Lung (tissue), 11 donors: ENCODE measurements at regions not wholly inside any gene's neighbourhood (a gene's known extent, or its start where the extent isn't known, plus 50 kb on each side); places are given as distances from the start of the nearest gene placed in this dataset.

Experiments used
- ATAC-seq: fragments of 200-7000 bp; cut with Tn5 transposase; one replicate; pipeline ENCODE4 v1.9.1; 2020; ENCODE audit warnings: moderate number of reproducible peaks; ENCODE audit not compliant: insufficient read depth, low FRiP score
- DNase-seq, 3 donors: peaks; one replicate each; pipeline ENCODE4 v3.0.0-alpha.2; 2013 to 2017
- H3K27ac ChIP-seq, 2 donors: one replicate each; pipeline ENCODE4 v1.5.1; 2013; ENCODE audit warnings: mild to moderate bottlenecking in 2 of 2, moderate library complexity in 2 of 2, control low read depth in 1 of 2, inconsistent platforms in 1 of 2, low read depth in 1 of 2, low read length in 1 of 2
- H3K27me3 ChIP-seq, 3 donors: one replicate each; pipeline ENCODE4 v1.5.1; 2013; ENCODE audit warnings: low read length in 2 of 3; ENCODE audit not compliant: control insufficient read depth in 3 of 3, insufficient read depth in 3 of 3
- H3K36me3 ChIP-seq, 4 donors: one replicate each; pipeline ENCODE4 v1.5.1; 2013; ENCODE audit warnings: low read length in 4 of 4, mild to moderate bottlenecking in 1 of 4, moderate library complexity in 1 of 4; ENCODE audit not compliant: control insufficient read depth in 4 of 4, insufficient read depth in 4 of 4
- H3K4me1 ChIP-seq, 5 donors: one replicate each; pipeline ENCODE4 v1.5.1; 2013; ENCODE audit warnings: low read length in 5 of 5, mild to moderate bottlenecking in 2 of 5, moderate library complexity in 1 of 5; ENCODE audit not compliant: control insufficient read depth in 5 of 5, insufficient read depth in 5 of 5
- H3K4me3 ChIP-seq: one replicate; pipeline ENCODE4 v1.5.1; 2013; ENCODE audit warnings: mild to moderate bottlenecking, control low read depth, moderate library complexity
- H3K9ac ChIP-seq, 2 donors: one replicate each; pipeline ENCODE4 v1.5.1; 2013; ENCODE audit warnings: low read length in 2 of 2, control low read depth in 1 of 2; ENCODE audit not compliant: insufficient read depth in 1 of 2
- H3K9me3 ChIP-seq, 4 donors: one replicate each; pipeline ENCODE4 v1.5.1; 2013; ENCODE audit warnings: low read length in 3 of 4, mild to moderate bottlenecking in 1 of 4, moderate library complexity in 1 of 4; ENCODE audit not compliant: control insufficient read depth in 4 of 4, insufficient read depth in 3 of 4
- CTCF ChIP-seq: IDR thresholded peaks from 2 replicates; pipeline ENCODE4 v1.5.1; 2012; ENCODE audit warnings: mild to moderate bottlenecking; ENCODE audit errors: control extremely low read depth, extremely low read depth
- WGBS, 2 donors: extraction: QIAGEN DNeasy Blood & Tissue Kit; methylation state at CpG; one replicate each; pipeline ENCODE4 v1.1.7; 2013; 5-methylcytosine and 5-hydroxymethylcytosine counted together
- donor health status: control.
- donor health status: control.
- donor health status: Bipolar disorder and iron deficiency.
- donor health status: healthy.
- donor health status: DM: yes; HTN: yes; CAD: no.

GRCh38 chr9:102778746-102779145 lies 216.4 kb upstream of the CYLC2 start:
- TF ChIP-seq CTCF = no peak
- ATAC-seq = no peak
- no peak overlapping the region for H3K27ac ChIP-seq
- H3K9me3 ChIP-seq = no peaks in the 10 kb centered on the region
- H3K9ac ChIP-seq = no peak overlapping the region
- H3K4me3 ChIP-seq = no peak overlapping the region
- DNase-seq = no peak
- no peaks in the 10 kb centered on the region for H3K36me3 ChIP-seq
- peaks cover 0 to 3% (median 0%) of the 10 kb centered on the region in 5 donors for H3K4me1 ChIP-seq
- WGBS, 2 donors = 55 to 68% methylated on average over 4 of the region's 4 CpGs
- no peaks in the 10 kb centered on the region for H3K27me3 ChIP-seq

GRCh38 chr9:102770704-102771103 lies 224.4 kb upstream of the CYLC2 start:
- no peak for TF ChIP-seq CTCF
- DNase-seq (no peak), ATAC-seq (no peak)
- H3K9me3 ChIP-seq = no peaks in the 10 kb centered on the region
- 91 to 98% methylated on average over 3 of the region's 3 CpGs for WGBS, 2 donors
- H3K27me3 ChIP-seq = no peaks in the 10 kb centered on the region
- H3K4me1 ChIP-seq = no peaks in the 10 kb centered on the region
- no peak overlapping the region for H3K9ac ChIP-seq
- no peak overlapping the region for H3K27ac ChIP-seq
- no peak overlapping the region for H3K4me3 ChIP-seq
- no peaks in the 10 kb centered on the region for H3K36me3 ChIP-seq

- ATAC-seq (no peak), DNase-seq (no peak)
- Histone ChIP-seq H3K27ac (no peak overlapping the region), H3K9me3 (no peaks in the 10 kb centered on the region), H3K4me3 (no peak overlapping the region), H3K9ac (no peak overlapping the region), H3K36me3 (no peaks in the 10 kb centered on the region), H3K27me3 (no peaks in the 10 kb centered on the region), H3K4me1 (no peaks in the 10 kb centered on the region)
- no peak for TF ChIP-seq CTCF
- WGBS, 2 donors = 80 to 85% methylated on average over 1 of the region's 1 CpG
Observed at GRCh38 chr9:102769307-102769706, 225.8 kb upstream of the CYLC2 start.

GRCh38 chr9:102768002-102768401 lies 227.1 kb upstream of the CYLC2 start:
- Histone ChIP-seq H3K36me3 (no peaks in the 10 kb centered on the region), H3K9me3 (no peaks in the 10 kb centered on the region), H3K9ac (no peak overlapping the region), H3K27ac (no peak overlapping the region), H3K27me3 (no peaks in the 10 kb centered on the region), H3K4me1 (no peaks in the 10 kb centered on the region), H3K4me3 (no peak overlapping the region)
- DNase-seq (no peak), ATAC-seq (no peak)
- TF ChIP-seq CTCF = no peak
- 83 to 85% methylated on average over 3 of the region's 3 CpGs for WGBS, 2 donors
